ENCODE measurements at regions not wholly inside any gene's neighbourhood (a gene's known extent, or its start where the extent isn't known, plus 50 kb on each side); places are given as distances from the start of the nearest gene placed in this dataset.

GRCh38 chr6:137744877-137745276, 122.2 kb upstream of the TNFAIP3 start:
- no peak for ATAC-seq
- no peak overlapping the region for H3K4me3 ChIP-seq
- H3K36me3 ChIP-seq (ENCODE audit: insufficient read depth in 1 of 2, low read depth in 1 of 2), result no peaks in the 10 kb centered on the region
- H3K9me3 ChIP-seq, result no peaks in the 10 kb centered on the region
- no peak for DNase-seq
- no peak overlapping the region for H3K27ac ChIP-seq
- H3K4me1 ChIP-seq, result peaks cover 10% of the 10 kb centered on the region
- intact Hi-C loops (cut with DNase I), result no loop called here
- no peaks in the 10 kb centered on the region for H3K27me3 ChIP-seq (ENCODE audit: insufficient read depth in 3 of 3, low read length in 2 of 3)
- TF ChIP-seq CTCF (IDR thresholded peaks at IDR 0.05), result no peak
- WGBS, 3 donors, result 77 to 89% (median 78%) methylated on average over 3 of the region's 3 CpGs

- Histone ChIP-seq H3K9me3 (no peaks in the 10 kb centered on the region), H3K4me3 (no peak overlapping the region), H3K36me3 (ENCODE audit: insufficient read depth in 1 of 2, low read depth in 1 of 2) (no peaks in the 10 kb centered on the region), H3K4me1 (peaks cover 10% of the 10 kb centered on the region), H3K27me3 (ENCODE audit: insufficient read depth in 3 of 3, low read length in 2 of 3) (no peaks in the 10 kb centered on the region), H3K27ac (no peak overlapping the region)
- peak in 1 of 4 donors; percentile 49 for ATAC-seq
- DNase-seq, result no peak
- TF ChIP-seq CTCF (IDR thresholded peaks at IDR 0.05), result no peak
- 30 to 50% (median 41%) methylated on average over 1 of the region's 1 CpG for WGBS, 3 donors
- intact Hi-C loops (cut with DNase I), result no loop called here
Measured at GRCh38 chr6:137745321-137745720, 121.7 kb upstream of the TNFAIP3 start.

GRCh38 chr6:137746264-137746663, 120.8 kb upstream of the TNFAIP3 start:
- intact Hi-C loops (cut with DNase I), result no loop called here
- peaks cover 14% of the 10 kb centered on the region for H3K4me1 ChIP-seq

GRCh38 chr6:137749696-137750211, 117.3 kb upstream of the TNFAIP3 start:
- no peak overlapping the region for H3K27ac ChIP-seq

More at GRCh38 chr6:137746264-137746663, 120.8 kb upstream of the TNFAIP3 start:
- no peak for TF ChIP-seq CTCF (IDR thresholded peaks at IDR 0.05)
- ATAC-seq, result no peak
- no peaks in the 10 kb centered on the region for H3K36me3 ChIP-seq (ENCODE audit: insufficient read depth in 1 of 2, low read depth in 1 of 2)
- no peak overlapping the region for H3K4me3 ChIP-seq
- H3K27me3 ChIP-seq (ENCODE audit: insufficient read depth in 3 of 3, low read length in 2 of 3), result no peaks in the 10 kb centered on the region
- no peak overlapping the region for H3K27ac ChIP-seq
- H3K9me3 ChIP-seq, result no peaks in the 10 kb centered on the region
- no peak for DNase-seq
- WGBS, 3 donors, result 85 to 88% (median 88%) methylated on average over 2 of the region's 2 CpGs

More at GRCh38 chr6:137749696-137750211, 117.3 kb upstream of the TNFAIP3 start:
- 6 to 23% (median 7%) methylated on average over 8 of the region's 8 CpGs for WGBS, 3 donors
- DNase-seq (no peak), ATAC-seq (peak in 2 of 4 donors; percentile 24 to 43)
- Histone ChIP-seq H3K27me3 (ENCODE audit: insufficient read depth in 3 of 3, low read length in 2 of 3) (no peaks in the 10 kb centered on the region), H3K9me3 (no peaks in the 10 kb centered on the region), H3K36me3 (ENCODE audit: insufficient read depth in 1 of 2, low read depth in 1 of 2) (no peaks in the 10 kb centered on the region), H3K4me1 (peaks cover 23% of the 10 kb centered on the region), H3K4me3 (peak overlapping the region; percentile 44)
- TF ChIP-seq CTCF (IDR thresholded peaks at IDR 0.05), result no peak
- intact Hi-C loops (cut with DNase I), result loop anchor here in 1 of 2 donors (2.0 kb wide), 1 partner anchor 41 kb away; no protein-coding TSS in a partner anchor

All from psoas muscle (tissue), 7 donors.